WERI-Rb-1 (cell line): ENCODE measurements at regions not wholly inside any gene's neighbourhood (a gene's known extent, or its start where the extent isn't known, plus 50 kb on each side); places are given as distances from the start of the nearest gene placed in this dataset.

Experiments used
- DNase-seq: peaks from one replicate; pipeline ENCODE4 v3.0.0-alpha.2; 2020
- H3K27ac ChIP-seq: fragments of 250-450 bp; sonication (Bioruptor Pico); 2 replicates; pipeline ENCODE4 v1.5.1; 2020; ENCODE audit warnings: mild to moderate bottlenecking, moderate library complexity
- H3K27me3 ChIP-seq: fragments of 250-450 bp; sonication (Bioruptor Pico); 2 replicates; pipeline ENCODE4 v1.5.1; 2021; ENCODE audit warnings: mild to moderate bottlenecking, low read depth, moderate library complexity; ENCODE audit not compliant: insufficient read depth, severe bottlenecking
- H3K36me3 ChIP-seq: fragments of 250-450 bp; sonication (Bioruptor Pico); 2 replicates; pipeline ENCODE4 v1.5.1; 2020; ENCODE audit warnings: mild to moderate bottlenecking, moderate library complexity
- H3K4me3 ChIP-seq: 2 replicates; pipeline ENCODE4 v1.5.1; 2011; ENCODE audit warnings: low read depth, mild to moderate bottlenecking, control low read depth, low read length
- H3K9me3 ChIP-seq: fragments of 250-450 bp; sonication (Bioruptor Pico); 2 replicates; pipeline ENCODE4 v1.5.1; 2021; ENCODE audit warnings: mild to moderate bottlenecking, moderate library complexity; ENCODE audit not compliant: severe bottlenecking
- CTCF ChIP-seq: IDR thresholded peaks from 2 replicates; pipeline ENCODE4 v1.5.1; 2011; ENCODE audit warnings: low read depth, mild to moderate bottlenecking, control low read depth, inconsistent platforms, low read length

- no peaks in the 10 kb centered on the region for H3K36me3 ChIP-seq
- DNase-seq: no peak
- H3K27me3 ChIP-seq: no peaks in the 10 kb centered on the region
- H3K27ac ChIP-seq: peak overlapping the region; percentile 72
- H3K4me3 ChIP-seq: no peak overlapping the region
- TF ChIP-seq CTCF: no peak
- no peaks in the 10 kb centered on the region for H3K9me3 ChIP-seq
These were observed 488.7 kb upstream of the PROK2 start for GRCh38 chr3:72273615-72274014.

- no peak for TF ChIP-seq CTCF
- Histone ChIP-seq H3K9me3 (no peaks in the 10 kb centered on the region), H3K4me3 (no peak overlapping the region), H3K36me3 (no peaks in the 10 kb centered on the region), H3K27me3 (no peaks in the 10 kb centered on the region), H3K27ac (peak overlapping the region; percentile 72)
- DNase-seq: no peak
These were observed 487.4 kb upstream of the PROK2 start for GRCh38 chr3:72272356-72272755.

GRCh38 chr3:72271923-72272322 lies 487.0 kb upstream of the PROK2 start:
- peak; percentile 70 for DNase-seq
- TF ChIP-seq CTCF: no peak

GRCh38 chr3:72271216-72271615 lies 486.3 kb upstream of the PROK2 start:
- TF ChIP-seq CTCF: no peak
- no peaks in the 10 kb centered on the region for H3K36me3 ChIP-seq
- H3K9me3 ChIP-seq: no peaks in the 10 kb centered on the region
- DNase-seq: no peak
- peak overlapping the region; percentile 60 for H3K27ac ChIP-seq
- H3K4me3 ChIP-seq: no peak overlapping the region
- H3K27me3 ChIP-seq: no peaks in the 10 kb centered on the region

More at GRCh38 chr3:72271923-72272322, 487.0 kb upstream of the PROK2 start:
- no peaks in the 10 kb centered on the region for H3K9me3 ChIP-seq
- H3K4me3 ChIP-seq: no peak overlapping the region
- no peaks in the 10 kb centered on the region for H3K36me3 ChIP-seq
- H3K27me3 ChIP-seq: no peaks in the 10 kb centered on the region
- peak overlapping the region; percentile 72 for H3K27ac ChIP-seq

GRCh38 chr3:72270730-72271129 lies 485.8 kb upstream of the PROK2 start:
- H3K36me3 ChIP-seq: no peaks in the 10 kb centered on the region
- no peaks in the 10 kb centered on the region for H3K27me3 ChIP-seq
- H3K9me3 ChIP-seq: no peaks in the 10 kb centered on the region
- no peak for TF ChIP-seq CTCF
- peak overlapping the region; percentile 60 for H3K27ac ChIP-seq
- H3K4me3 ChIP-seq: no peak overlapping the region
- DNase-seq: no peak

GRCh38 chr3:72270072-72270681 lies 485.2 kb upstream of the PROK2 start:
- DNase-seq: no peak
- H3K9me3 ChIP-seq: no peaks in the 10 kb centered on the region
- no peaks in the 10 kb centered on the region for H3K36me3 ChIP-seq
- H3K4me3 ChIP-seq: no peak overlapping the region
- TF ChIP-seq CTCF: no peak
- H3K27ac ChIP-seq: no peak overlapping the region
- H3K27me3 ChIP-seq: no peaks in the 10 kb centered on the region
